ENCODE measurements at regions not wholly inside any gene's neighbourhood (a gene's known extent, or its start where the extent isn't known, plus 50 kb on each side); places are given as distances from the start of the nearest gene placed in this dataset.

GRCh38 chr19:30630289-30631032 is 258.3 kb downstream of the ZNF536 start:
- no peak overlapping the region for H3K4me3 Mint-ChIP-seq
- H3K9me3 Mint-ChIP-seq: no peaks in the 10 kb centered on the region

More at GRCh38 chr19:30630289-30631032, 258.3 kb downstream of the ZNF536 start:
- H3K4me1 ChIP-seq (ENCODE audit: insufficient read depth): no peaks in the 10 kb centered on the region; the same call in 1 of the 2 replicates
- H3K79me2 ChIP-seq (replicated peaks; ENCODE audit: insufficient read depth): no peaks in the 10 kb centered on the region
- no peak overlapping the region for H3K27ac ChIP-seq (ENCODE audit: low read depth)
- no peaks in the 10 kb centered on the region for H3K27me3 ChIP-seq (ENCODE audit: insufficient read depth)
- no peak; the same call in 2 of the 3 replicates for ATAC-seq
- peaks cover 12% of the 10 kb centered on the region; the same call in 1 of the 2 replicates for H3K9me2 ChIP-seq (ENCODE audit: insufficient read depth)
- Mint-ChIP-seq H3K36me3 (ENCODE audit: low read depth) (no peaks in the 10 kb centered on the region), H3K27ac (no peak overlapping the region), H3K27me3 (ENCODE audit: insufficient read depth, low read depth, poor library complexity) (peaks cover 6% of the 10 kb centered on the region), H3K4me1 (no peaks in the 10 kb centered on the region; the same call in 1 of the 3 replicates)
- H3K4me3 ChIP-seq: no peak overlapping the region
- no peak for DNase-seq (ENCODE audit: low spot score)
- TF ChIP-seq ZNF331 (CRISPR knock-in tag; IDR thresholded peaks at IDR 0.05; ENCODE audit: low read depth) (no peak), POLR2AphosphoS5 (IDR thresholded peaks at IDR 0.05; ENCODE audit: low read depth) (no peak), EZH2 (IDR thresholded peaks at IDR 0.05; ENCODE audit: low read depth, unreplicated experiment) (no peak), EZH2phosphoT487 (IDR thresholded peaks at IDR 0.05; ENCODE audit: unreplicated experiment) (no peak), REST (IDR thresholded peaks at IDR 0.05; ENCODE audit: unreplicated experiment) (no peak), ZNF462 (CRISPR knock-in tag; IDR thresholded peaks at IDR 0.05) (no peak), NANOG (IDR thresholded peaks at IDR 0.05; ENCODE audit: borderline replicate concordance) (no peak), JUNB (IDR thresholded peaks at IDR 0.05; ENCODE audit: unreplicated experiment) (no peak), CREB1 (CRISPR knock-in tag; IDR thresholded peaks at IDR 0.05; ENCODE audit: low read depth) (no peak), STAT1 (IDR thresholded peaks at IDR 0.05; ENCODE audit: unreplicated experiment) (no peak)
- TF ChIP-seq, protein P1, sequence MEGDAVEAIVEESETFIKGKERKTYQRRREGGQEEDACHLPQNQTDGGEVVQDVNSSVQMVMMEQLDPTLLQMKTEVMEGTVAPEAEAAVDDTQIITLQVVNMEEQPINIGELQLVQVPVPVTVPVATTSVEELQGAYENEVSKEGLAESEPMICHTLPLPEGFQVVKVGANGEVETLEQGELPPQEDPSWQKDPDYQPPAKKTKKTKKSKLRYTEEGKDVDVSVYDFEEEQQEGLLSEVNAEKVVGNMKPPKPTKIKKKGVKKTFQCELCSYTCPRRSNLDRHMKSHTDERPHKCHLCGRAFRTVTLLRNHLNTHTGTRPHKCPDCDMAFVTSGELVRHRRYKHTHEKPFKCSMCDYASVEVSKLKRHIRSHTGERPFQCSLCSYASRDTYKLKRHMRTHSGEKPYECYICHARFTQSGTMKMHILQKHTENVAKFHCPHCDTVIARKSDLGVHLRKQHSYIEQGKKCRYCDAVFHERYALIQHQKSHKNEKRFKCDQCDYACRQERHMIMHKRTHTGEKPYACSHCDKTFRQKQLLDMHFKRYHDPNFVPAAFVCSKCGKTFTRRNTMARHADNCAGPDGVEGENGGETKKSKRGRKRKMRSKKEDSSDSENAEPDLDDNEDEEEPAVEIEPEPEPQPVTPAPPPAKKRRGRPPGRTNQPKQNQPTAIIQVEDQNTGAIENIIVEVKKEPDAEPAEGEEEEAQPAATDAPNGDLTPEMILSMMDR (conservative IDR thresholded peaks at IDR 0.05; ENCODE audit: low read depth in 2 of 2): no peak
- H4K20me1 ChIP-seq (replicated peaks; ENCODE audit: insufficient read depth): no peaks in the 10 kb centered on the region
- peak overlapping the region; percentile 80 for H2AFZ ChIP-seq
- no peak overlapping the region for H3K4me2 ChIP-seq
- H3F3A ChIP-seq (replicated peaks; ENCODE audit: low read depth): no peaks in the 10 kb centered on the region
- no peaks in the 10 kb centered on the region for H3K36me3 ChIP-seq (ENCODE audit: insufficient read depth)
